Endothelial cell of umbilical vein (primary cell): ENCODE measurements at regions not wholly inside any gene's neighbourhood (a gene's known extent, or its start where the extent isn't known, plus 50 kb on each side); places are given as distances from the start of the nearest gene placed in this dataset.

ENCODE experiments used
- BruUV-seq: library from RNA; stranded (reverse); fragments of 400-500 nt; replicated peaks from 2 replicates; lab custom pipeline; 2021; lab: Mats Ljungman, UMichigan
- CTCF ChIA-PET: fragments of 300-600, 350-600 bp; sonication (Branson Sonifier 250); formaldehyde crosslinking; loops from one replicate; lab custom pipeline; 2021; ENCODE audit warnings: antibody characterized with exemption, inconsistent platforms; lab: Charles Lee
- POLR2A ChIA-PET: fragments of 300-600, 350-600 bp; sonication (Branson Sonifier 250); formaldehyde crosslinking; loops from one replicate; lab custom pipeline; 2021; ENCODE audit warnings: antibody characterized with exemption, inconsistent platforms; lab: Charles Lee
- DNase-seq: peaks from one replicate; pipeline ENCODE4 v3.0.0-alpha.2; 2011; ENCODE audit warnings: low read depth, low spot score
- FAIRE-seq: peaks from 2 replicates; lab custom pipeline; 2011; peaks lifted over from hg19 to GRCh38; lab: Jason Lieb, UNC
- H2AFZ ChIP-seq: 2 replicates; pipeline ENCODE4 v1.6.0; 2012; ENCODE audit warnings: low read depth, low read length, control low read depth, inconsistent platforms
- H3K27ac ChIP-seq: 2 replicates; pipeline ENCODE4 v1.5.1; 2011; ENCODE audit warnings: low read depth, mild to moderate bottlenecking, control low read depth, low read length, moderate library complexity; ENCODE audit not compliant: insufficient read depth
- H3K27me3 ChIP-seq, 2 experiments: 2 replicates each; pipeline versions ENCODE4 v1.6.0 to v1.6.1; 2011; ENCODE audit warnings: low read length in 2 of 2, mixed read lengths in 1 of 2; ENCODE audit not compliant: control insufficient read depth in 2 of 2, insufficient read depth in 2 of 2
- H3K36me3 ChIP-seq, 2 experiments: 2 replicates in 1 of 2; 3 replicates in 1 of 2; pipeline ENCODE4 v1.5.1; 2011; ENCODE audit warnings: low read length in 2 of 2, mild to moderate bottlenecking in 1 of 2, moderate library complexity in 1 of 2; ENCODE audit not compliant: control insufficient read depth in 2 of 2, insufficient read depth in 2 of 2; ENCODE audit errors: extremely low read depth in 1 of 2
- H3K4me1 ChIP-seq: 3 replicates; pipeline ENCODE4 v1.5.1; 2011; ENCODE audit warnings: mild to moderate bottlenecking, low read length; ENCODE audit not compliant: control insufficient read depth, insufficient read depth; ENCODE audit errors: extremely low read depth
- H3K4me2 ChIP-seq: 2 replicates; pipeline ENCODE4 v1.6.1; 2011; ENCODE audit warnings: low read length, control low read depth, mixed read lengths; ENCODE audit not compliant: insufficient read depth
- H3K4me3 ChIP-seq, 3 experiments: fragments of 200-600 bp in 1 of 3; sonication (generic), shearing (Covaris generic) in 1 of 3; replicated peaks in 1 of 3; 2 replicates each; pipeline ENCODE4 v1.5.1; 2011 to 2016; ENCODE audit warnings: control low read depth in 3 of 3, low read length in 3 of 3, mild to moderate bottlenecking in 2 of 3, inconsistent platforms in 1 of 3, low read depth in 1 of 3, moderate library complexity in 1 of 3; ENCODE audit not compliant: insufficient read depth in 1 of 3
- H3K79me2 ChIP-seq: 2 replicates; pipeline ENCODE4 v1.6.0; 2012; ENCODE audit warnings: low read length, inconsistent platforms; ENCODE audit not compliant: control insufficient read depth, insufficient read depth
- H3K9ac ChIP-seq: replicated peaks from 2 replicates; pipeline ENCODE3; 2011; ENCODE audit warnings: low read length, control low read depth; ENCODE audit not compliant: insufficient read depth; ENCODE audit errors: extremely low read depth
- H3K9me1 ChIP-seq: replicated peaks from 3 replicates; pipeline ENCODE4 v1.6.0; 2011; ENCODE audit warnings: mild to moderate bottlenecking, low read length; ENCODE audit not compliant: control insufficient read depth, insufficient read depth; ENCODE audit errors: extremely low read depth
- H3K9me3 ChIP-seq: replicated peaks from 2 replicates; pipeline ENCODE4 v1.5.1; 2012; ENCODE audit warnings: low read length, inconsistent platforms; ENCODE audit not compliant: control insufficient read depth, insufficient read depth
- H4K20me1 ChIP-seq: replicated peaks from 2 replicates; pipeline ENCODE3; 2011; ENCODE audit warnings: mild to moderate bottlenecking, low read length; ENCODE audit not compliant: control insufficient read depth, insufficient read depth; ENCODE audit errors: extremely low read depth
- EZH2 ChIP-seq: IDR thresholded peaks from 2 replicates; pipeline ENCODE4 v1.6.1; 2012; ENCODE audit warnings: borderline replicate concordance, low read depth, mild to moderate bottlenecking, moderate library complexity, low read length, inconsistent platforms; ENCODE audit not compliant: severe bottlenecking
- FOS ChIP-seq: IDR thresholded peaks from 2 replicates; pipeline ENCODE4 v1.6.1; 2011; ENCODE audit warnings: mild to moderate bottlenecking, low read length, moderate library complexity, borderline replicate concordance; ENCODE audit not compliant: insufficient read depth
- GATA2 ChIP-seq: IDR thresholded peaks from 2 replicates; pipeline ENCODE4 v1.7.0; 2011; ENCODE audit warnings: low read depth, mild to moderate bottlenecking, moderate library complexity, mixed read lengths, low read length; ENCODE audit not compliant: insufficient read length, insufficient read depth
- JUN ChIP-seq: IDR thresholded peaks from 2 replicates; pipeline ENCODE4 v1.6.1; 2011; ENCODE audit warnings: borderline replicate concordance, low read depth; ENCODE audit not compliant: insufficient read length, insufficient read depth
- MYC ChIP-seq: IDR thresholded peaks from one replicate; pipeline ENCODE4 v1.6.1; 2011; ENCODE audit warnings: mild to moderate bottlenecking, low read depth, low read length
- POLR2A ChIP-seq: IDR thresholded peaks from 2 replicates; pipeline ENCODE4 v1.6.1; 2012; ENCODE audit warnings: low read depth, mild to moderate bottlenecking, control low read depth, low read length
- POLR2AphosphoS5 ChIP-seq: IDR thresholded peaks from 2 replicates; pipeline ENCODE4 v1.6.1; 2012; ENCODE audit warnings: low read depth, mild to moderate bottlenecking, control low read depth, low read length, moderate library complexity; ENCODE audit not compliant: insufficient read depth
- dilution Hi-C: fragments of 300-500 bp; cut with MboI; formaldehyde crosslinking; loops from one replicate; pipeline ENCODE4 v1.15.0; 2019; ENCODE audit warnings: low sequenced_read_pairs; ENCODE audit not compliant: extremely low pct_ligation_motif_present
- intact Hi-C: fragments of 100-400 bp; cut with micrococcal nuclease; formaldehyde crosslinking; loops from one replicate; pipeline ENCODE4 v1.10.0; 2022
- TF ChIP-seq, protein P1 (sequence below): IDR thresholded peaks from 2 replicates; pipeline ENCODE4 v1.6.1; 2011; ENCODE audit not compliant: insufficient read depth, insufficient read length
- TF ChIP-seq, protein P2 (sequence below), 2 donors: IDR thresholded peaks; 1 replicate in 1 of 2; 2 replicates in 1 of 2; pipeline ENCODE4 v1.5.1; 2011; ENCODE audit warnings: low read length in 2 of 2, mild to moderate bottlenecking in 2 of 2, moderate library complexity in 2 of 2, control low read depth in 1 of 2, inconsistent platforms in 1 of 2, low read depth in 1 of 2; ENCODE audit not compliant: insufficient read depth in 1 of 2; ENCODE audit errors: extremely low read depth in 1 of 2

DNA sequence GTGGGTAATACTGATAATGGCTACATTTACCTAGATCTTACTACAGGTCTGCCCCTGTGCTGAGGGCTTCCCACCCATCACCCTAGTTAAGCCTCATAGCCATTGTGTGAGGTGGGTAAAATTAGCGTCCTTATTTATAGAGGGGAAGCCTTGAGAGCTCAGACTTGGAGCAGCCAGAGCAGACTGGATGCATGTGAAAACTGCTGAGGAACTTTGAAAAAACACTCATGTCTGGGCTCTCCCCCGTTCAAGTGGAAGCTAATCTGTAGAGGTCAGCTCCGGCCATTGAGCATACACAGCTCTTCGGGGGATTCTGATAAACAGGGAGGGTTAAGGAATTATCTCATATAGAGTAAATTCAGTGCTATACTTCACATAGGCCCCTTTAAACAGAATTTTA lies 389.7 kb downstream of the RPS6KC1 start:
- DNase-seq, result no peak
- H3K27ac ChIP-seq, result no peak overlapping the region
- H3K9ac ChIP-seq, result no peak overlapping the region
- no peak for FAIRE-seq
- no peak overlapping the region for H2AFZ ChIP-seq
- no peak overlapping the region for H3K4me3 ChIP-seq
- H3K9me3 ChIP-seq, result no peaks in the 10 kb centered on the region
- POLR2A ChIA-PET, result no interaction called here
- TF ChIP-seq, protein P1, sequence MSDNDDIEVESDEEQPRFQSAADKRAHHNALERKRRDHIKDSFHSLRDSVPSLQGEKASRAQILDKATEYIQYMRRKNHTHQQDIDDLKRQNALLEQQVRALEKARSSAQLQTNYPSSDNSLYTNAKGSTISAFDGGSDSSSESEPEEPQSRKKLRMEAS, result no peak
- TF ChIP-seq, protein P2, sequence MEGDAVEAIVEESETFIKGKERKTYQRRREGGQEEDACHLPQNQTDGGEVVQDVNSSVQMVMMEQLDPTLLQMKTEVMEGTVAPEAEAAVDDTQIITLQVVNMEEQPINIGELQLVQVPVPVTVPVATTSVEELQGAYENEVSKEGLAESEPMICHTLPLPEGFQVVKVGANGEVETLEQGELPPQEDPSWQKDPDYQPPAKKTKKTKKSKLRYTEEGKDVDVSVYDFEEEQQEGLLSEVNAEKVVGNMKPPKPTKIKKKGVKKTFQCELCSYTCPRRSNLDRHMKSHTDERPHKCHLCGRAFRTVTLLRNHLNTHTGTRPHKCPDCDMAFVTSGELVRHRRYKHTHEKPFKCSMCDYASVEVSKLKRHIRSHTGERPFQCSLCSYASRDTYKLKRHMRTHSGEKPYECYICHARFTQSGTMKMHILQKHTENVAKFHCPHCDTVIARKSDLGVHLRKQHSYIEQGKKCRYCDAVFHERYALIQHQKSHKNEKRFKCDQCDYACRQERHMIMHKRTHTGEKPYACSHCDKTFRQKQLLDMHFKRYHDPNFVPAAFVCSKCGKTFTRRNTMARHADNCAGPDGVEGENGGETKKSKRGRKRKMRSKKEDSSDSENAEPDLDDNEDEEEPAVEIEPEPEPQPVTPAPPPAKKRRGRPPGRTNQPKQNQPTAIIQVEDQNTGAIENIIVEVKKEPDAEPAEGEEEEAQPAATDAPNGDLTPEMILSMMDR (IDR thresholded peaks at IDR 0.05; ENCODE audit: extremely low read depth in 1 of 2, insufficient read depth in 1 of 2, low read depth in 1 of 2, low read length in 2 of 2), result no peak
- TF ChIP-seq FOS (no peak), POLR2A (no peak), MYC (no peak), JUN (no peak), GATA2 (no peak), POLR2AphosphoS5 (no peak), EZH2 (no peak)
- dilution Hi-C loops (no loop called here), intact Hi-C loops (no loop called here)
- H3K79me2 ChIP-seq, result no peaks in the 10 kb centered on the region
- no peak overlapping the region for H3K4me2 ChIP-seq
- H3K4me1 ChIP-seq, result no peaks in the 10 kb centered on the region
- no TSS peak for BruUV-seq
- CTCF ChIA-PET, result interaction anchor here (1.5 kb wide), 1 partner anchor 10 kb away, joined by 5 read pairs; no protein-coding TSS in a partner anchor
- peaks cover 0 to under 1% of the 10 kb centered on the region in 2 experiments for H3K27me3 ChIP-seq
- H3K9me1 ChIP-seq, result no peaks in the 10 kb centered on the region
- no peaks in the 10 kb centered on the region for H3K36me3 ChIP-seq
- no peaks in the 10 kb centered on the region for H4K20me1 ChIP-seq
